Peyer's patch (tissue), 4 donors: ENCODE measurements at regions not wholly inside any gene's neighbourhood (a gene's known extent, or its start where the extent isn't known, plus 50 kb on each side); places are given as distances from the start of the nearest gene placed in this dataset.

Source experiments
- CTCF ChIP-seq, 6 experiments: fragments of 450-650 bp in 4 of 6; fragments of 200-600 bp in 2 of 6; sonication (generic) in 1 of 6; IDR thresholded peaks; one replicate each; pipeline ENCODE4 v1.5.1; 2017 to 2019; ENCODE audit warnings: antibody characterized with exemption in 6 of 6, mild to moderate bottlenecking in 3 of 6, moderate library complexity in 1 of 6
- POLR2A ChIP-seq, 2 donors: fragments of 450-650 bp; IDR thresholded peaks; one replicate each; pipeline ENCODE4 v1.5.1; 2017; ENCODE audit warnings: antibody characterized with exemption in 2 of 2, mild to moderate bottlenecking in 2 of 2, moderate library complexity in 2 of 2

GRCh38 chr4:145348291-145348690, 133.4 kb upstream of the SMAD1 start:
- TF ChIP-seq CTCF (IDR thresholded peaks at IDR 0.05) = no peak
- TF ChIP-seq POLR2A (IDR thresholded peaks at IDR 0.05) = no peak
